Common myeloid progenitor, CD34-positive (primary cell): ENCODE measurements at regions not wholly inside any gene's neighbourhood (a gene's known extent, or its start where the extent isn't known, plus 50 kb on each side); places are given as distances from the start of the nearest gene placed in this dataset.

Experiments used
- CTCF ChIA-PET: fragments of 350-600 bp; sonication (Branson Sonifier 250); formaldehyde crosslinking; loops from one replicate; lab custom pipeline; 2021; ENCODE audit warnings: antibody characterized with exemption; lab: Charles Lee
- POLR2A ChIA-PET: fragments of 350-600 bp; sonication (Branson Sonifier 250); formaldehyde crosslinking; loops from one replicate; lab custom pipeline; 2021; ENCODE audit warnings: antibody characterized with exemption; lab: Charles Lee
- DNase-seq, 3 donors: peaks; one replicate each; pipeline versions ENCODE4 v3.0.0 to v3.0.0-alpha.2; 2013
- H3K27ac ChIP-seq, 2 experiments: 1 replicate in 1 of 2; 2 replicates in 1 of 2; pipeline ENCODE4 v1.7.0; 2013; ENCODE audit warnings: inconsistent platforms in 2 of 2, low read length in 2 of 2, mild to moderate bottlenecking in 2 of 2, low read depth in 1 of 2, moderate library complexity in 1 of 2; ENCODE audit not compliant: severe bottlenecking in 2 of 2, insufficient read depth in 1 of 2, poor library complexity in 1 of 2
- H3K27me3 ChIP-seq, 5 experiments: replicated peaks in 2 of 5; 1 replicate in 3 of 5; 2 replicates in 2 of 5; pipeline versions ENCODE4 v1.6.1 to v1.7.0; 2013; ENCODE audit warnings: low read length in 4 of 5, mild to moderate bottlenecking in 2 of 5, moderate library complexity in 2 of 5, inconsistent platforms in 1 of 5; ENCODE audit not compliant: insufficient read depth in 5 of 5, control insufficient read depth in 4 of 5
- H3K36me3 ChIP-seq, 4 experiments: 1 replicate in 2 of 4; 2 replicates in 2 of 4; pipeline versions ENCODE4 v1.6.1 to v1.7.0; 2013; ENCODE audit warnings: low read length in 3 of 4, control low read depth in 1 of 4, mild to moderate bottlenecking in 1 of 4; ENCODE audit not compliant: control insufficient read depth in 4 of 4, insufficient read depth in 4 of 4
- H3K4me1 ChIP-seq, 4 experiments: 1 replicate in 3 of 4; 2 replicates in 1 of 4; pipeline versions ENCODE4 v1.6.1 to v1.7.1; 2013; ENCODE audit warnings: low read length in 3 of 4, mild to moderate bottlenecking in 3 of 4, control low read depth in 1 of 4, inconsistent platforms in 1 of 4, moderate library complexity in 1 of 4; ENCODE audit not compliant: control insufficient read depth in 4 of 4, insufficient read depth in 4 of 4; ENCODE audit errors: control extremely low read depth in 1 of 4
- H3K4me3 ChIP-seq, 7 experiments: 1 replicate in 4 of 7; 2 replicates in 3 of 7; pipeline versions ENCODE4 v1.5.1 to v1.7.0; 2013; ENCODE audit warnings: mild to moderate bottlenecking in 7 of 7, low read length in 6 of 7, moderate library complexity in 6 of 7, inconsistent platforms in 2 of 7, low read depth in 2 of 7, control low read depth in 1 of 7; ENCODE audit not compliant: insufficient read depth in 4 of 7, control insufficient read depth in 1 of 7; ENCODE audit errors: extremely low read depth in 1 of 7
- H3K9me3 ChIP-seq, 5 experiments: 1 replicate in 4 of 5; 2 replicates in 1 of 5; pipeline versions ENCODE4 v1.6.1 to v1.7.1; 2013; ENCODE audit warnings: low read length in 4 of 5, mild to moderate bottlenecking in 2 of 5, inconsistent platforms in 1 of 5, low read depth in 1 of 5, moderate library complexity in 1 of 5; ENCODE audit not compliant: control insufficient read depth in 4 of 5, insufficient read depth in 2 of 5; ENCODE audit errors: control extremely low read depth in 1 of 5
- whole genome bisulfite sequencing: methylation state at CpG from one replicate; pipeline ENCODE4 v1.1.5; 2013; ENCODE audit not compliant: insufficient coverage; 5-methylcytosine and 5-hydroxymethylcytosine counted together

DNA sequence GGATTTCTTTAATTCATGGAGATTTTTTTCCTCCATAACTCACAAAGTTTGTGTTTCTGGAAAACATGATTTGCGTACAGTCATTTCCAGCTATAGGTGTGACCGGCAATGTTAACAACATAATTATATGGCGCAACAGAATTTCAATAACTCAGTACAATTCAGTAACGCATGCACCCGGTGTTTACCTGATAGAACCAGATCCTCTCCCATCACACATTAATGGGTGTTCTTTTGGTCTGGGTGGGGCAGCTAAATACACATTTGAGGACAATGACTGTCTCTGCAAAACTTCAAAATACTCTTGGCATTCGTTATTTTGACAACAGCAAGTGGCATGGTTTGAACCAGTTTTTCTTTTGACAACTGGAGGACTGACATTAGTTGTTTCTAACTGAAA, 102.3 kb downstream of the KLF6 start:
- H3K36me3 ChIP-seq, result no peaks in the 10 kb centered on the region
- WGBS, result 100% methylated on average over 5 of the region's 6 CpGs
- H3K27me3 ChIP-seq, result no peaks in the 10 kb centered on the region
- no peak for DNase-seq
- no peak overlapping the region for H3K4me3 ChIP-seq
- POLR2A ChIA-PET, result no interaction called here
- H3K9me3 ChIP-seq, result no peaks in the 10 kb centered on the region
- H3K27ac ChIP-seq, result no peak overlapping the region
- CTCF ChIA-PET, result no interaction called here
- no peaks in the 10 kb centered on the region for H3K4me1 ChIP-seq

DNA sequence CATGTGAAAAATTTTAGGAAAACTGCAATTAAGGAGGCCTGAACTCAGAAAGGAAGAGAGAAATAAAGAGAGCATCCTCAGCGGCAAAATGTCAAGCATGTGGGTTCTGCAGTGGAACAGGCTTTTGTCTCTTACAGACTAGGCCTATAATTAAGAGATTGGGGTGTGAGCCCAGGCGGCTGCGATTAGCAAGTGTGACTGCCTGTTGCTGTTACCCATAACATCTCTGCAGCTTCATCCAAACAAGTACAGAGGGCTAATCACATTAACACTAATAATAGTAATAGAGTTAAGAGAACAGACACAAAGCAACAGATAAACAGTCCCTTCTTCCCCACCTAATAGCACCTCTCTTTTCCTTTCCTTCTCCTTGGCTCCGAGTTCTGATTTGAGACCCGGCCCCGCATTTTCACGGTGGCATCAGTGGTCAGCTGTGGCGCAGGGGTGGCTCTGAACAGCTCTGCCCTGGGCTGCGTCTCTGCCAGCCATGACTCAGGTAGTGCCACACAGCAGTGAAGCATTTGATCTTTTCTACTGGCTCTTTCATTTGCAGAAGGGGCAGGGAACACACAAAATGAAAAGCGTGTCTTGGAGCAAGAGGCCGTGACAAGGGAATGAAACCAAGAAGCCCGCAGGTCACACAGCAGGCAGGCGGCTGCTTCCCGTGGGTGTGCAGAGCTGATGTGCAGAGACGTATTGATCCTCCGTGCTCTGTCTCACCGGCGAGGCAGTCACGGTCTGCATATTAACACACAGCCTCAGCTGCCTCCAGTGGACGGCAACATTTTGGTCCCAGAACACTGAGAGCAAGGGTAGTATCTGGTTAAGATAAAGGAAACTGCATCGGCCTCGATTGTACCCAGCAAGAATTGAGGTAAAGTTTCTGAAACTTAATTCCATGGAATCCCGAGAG, 103.1 kb downstream of the KLF6 start:
- POLR2A ChIA-PET, result no interaction called here
- Histone ChIP-seq H3K4me3 (no peak overlapping the region), H3K27ac (no peak overlapping the region), H3K9me3 (no peaks in the 10 kb centered on the region), H3K36me3 (no peaks in the 10 kb centered on the region), H3K4me1 (no peaks in the 10 kb centered on the region), H3K27me3 (no peaks in the 10 kb centered on the region)
- WGBS, result 97% methylated on average over 23 of the region's 23 CpGs
- CTCF ChIA-PET, result no interaction called here
- no peak for DNase-seq

DNA sequence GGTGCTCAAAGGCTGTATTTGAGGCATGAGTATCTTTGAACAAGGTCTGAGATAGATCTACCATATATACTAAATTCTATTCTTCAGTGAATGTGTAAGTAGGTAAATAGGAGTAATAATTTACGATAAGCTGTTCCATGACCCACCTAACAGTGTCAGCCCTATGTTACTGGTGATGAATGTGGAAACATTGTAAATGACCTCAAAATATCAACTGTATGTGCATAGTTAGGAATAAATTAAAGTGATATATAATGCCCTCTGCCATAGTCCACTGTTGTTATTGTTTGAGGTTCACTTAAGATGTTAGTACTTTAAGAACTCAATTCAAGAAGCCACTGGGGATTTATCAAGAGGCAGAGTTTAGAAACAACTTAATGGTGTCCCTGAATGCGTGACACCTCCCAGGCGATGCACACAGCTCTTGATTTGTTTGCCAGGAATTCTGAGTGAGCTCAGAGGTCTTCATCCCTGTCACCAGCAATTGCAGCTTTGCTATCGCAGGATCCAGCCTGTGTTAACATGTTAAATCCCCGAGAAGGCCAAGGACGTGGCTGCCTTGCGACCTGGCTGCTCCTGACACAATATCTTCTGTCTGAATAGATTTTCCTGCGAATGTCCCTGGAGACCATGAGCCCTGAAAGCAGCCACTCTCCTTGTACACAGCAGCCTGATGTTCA, 104.9 kb downstream of the KLF6 start:
- CTCF ChIA-PET, result no interaction called here
- no peaks in the 10 kb centered on the region for H3K9me3 ChIP-seq
- no peak for DNase-seq
- H3K4me3 ChIP-seq, result no peak overlapping the region
- 96% methylated on average over 7 of the region's 8 CpGs for WGBS
- POLR2A ChIA-PET, result interaction anchor here (0.7 kb wide), 1 partner anchor 56 kb away, joined by 3 read pairs; no protein-coding TSS in a partner anchor
- no peaks in the 10 kb centered on the region for H3K36me3 ChIP-seq
- H3K27me3 ChIP-seq, result no peaks in the 10 kb centered on the region
- H3K27ac ChIP-seq, result no peak overlapping the region
- no peaks in the 10 kb centered on the region for H3K4me1 ChIP-seq

DNA sequence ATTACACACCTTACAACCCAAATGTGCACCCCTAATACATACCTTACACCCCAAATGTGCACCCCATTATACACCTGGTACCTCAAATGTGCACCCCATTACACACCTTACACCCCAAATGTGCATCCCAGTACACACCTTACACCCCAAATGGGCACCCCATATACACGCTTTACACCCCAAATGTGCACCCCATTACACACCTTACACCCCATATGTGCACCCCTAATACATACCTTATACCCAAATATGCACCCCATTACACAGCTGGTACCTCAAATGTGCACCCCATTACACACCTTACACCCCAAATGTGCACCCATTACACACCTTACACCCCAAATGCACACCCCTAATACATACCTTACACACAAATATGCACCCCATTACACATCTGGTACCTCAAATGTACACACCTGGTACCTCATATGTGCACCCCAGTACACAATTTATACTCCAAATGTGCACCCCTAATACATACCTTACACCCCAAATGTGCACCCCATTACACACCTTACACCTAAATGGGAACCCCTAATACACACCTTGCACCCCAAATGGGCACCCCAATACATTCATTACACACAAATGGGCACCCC, 106.3 kb downstream of the KLF6 start:
- CTCF ChIA-PET, result no interaction called here
- H3K36me3 ChIP-seq, result no peaks in the 10 kb centered on the region
- no peak overlapping the region for H3K4me3 ChIP-seq
- H3K27me3 ChIP-seq, result no peaks in the 10 kb centered on the region
- no peaks in the 10 kb centered on the region for H3K4me1 ChIP-seq
- 100% methylated on average over 1 of the region's 1 CpG for WGBS
- no peak overlapping the region for H3K27ac ChIP-seq
- DNase-seq, result no peak
- POLR2A ChIA-PET, result no interaction called here
- H3K9me3 ChIP-seq, result no peaks in the 10 kb centered on the region

DNA sequence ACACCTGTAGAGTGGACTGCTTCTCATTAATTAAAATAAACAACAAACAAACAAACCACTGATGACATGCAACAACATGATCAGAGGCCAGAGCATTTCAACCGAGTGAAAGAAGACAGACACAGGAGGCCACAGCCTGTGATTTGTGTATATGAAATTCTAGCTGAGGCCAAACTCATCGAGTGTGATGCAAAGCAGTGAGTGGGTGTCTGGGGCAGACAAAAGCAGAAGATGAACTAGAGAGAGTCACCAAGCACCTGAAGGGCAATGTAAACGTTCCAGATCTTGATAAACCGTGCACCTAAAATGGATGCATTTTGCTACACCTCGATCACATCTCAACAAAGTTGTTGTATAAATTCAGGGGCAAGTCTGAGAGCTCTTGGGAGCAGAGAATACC, 108.4 kb downstream of the KLF6 start:
- ChIA-PET POLR2A (no interaction called here), CTCF (interaction anchor here (0.9 kb wide), 1 partner anchor 95 kb away, joined by 3 read pairs; no protein-coding TSS in a partner anchor)
- 91% methylated on average over 4 of the region's 5 CpGs for WGBS
- no peaks in the 10 kb centered on the region for H3K4me1 ChIP-seq
- no peak overlapping the region for H3K4me3 ChIP-seq
- no peaks in the 10 kb centered on the region for H3K27me3 ChIP-seq
- no peak for DNase-seq
- H3K9me3 ChIP-seq, result no peaks in the 10 kb centered on the region
- no peaks in the 10 kb centered on the region for H3K36me3 ChIP-seq
- H3K27ac ChIP-seq, result no peak overlapping the region

DNA sequence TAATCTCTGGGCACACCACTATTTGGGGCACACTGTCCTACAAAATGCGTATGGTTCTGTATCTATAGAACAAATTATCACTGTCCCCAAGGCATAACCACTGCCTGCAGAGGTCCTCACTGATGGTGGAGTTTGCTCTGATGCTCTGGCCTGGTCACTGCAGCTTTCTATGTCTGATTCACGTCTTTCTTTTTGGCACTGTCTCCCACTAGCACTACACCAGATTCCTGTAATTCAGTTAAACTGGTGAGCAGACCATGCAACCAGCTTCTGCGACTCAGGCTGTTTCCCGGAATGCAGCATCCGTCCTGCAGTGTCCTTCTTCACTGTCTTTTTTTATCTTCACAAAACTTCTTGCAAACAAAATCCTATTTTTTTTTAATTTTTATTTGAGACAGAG, 112.8 kb downstream of the KLF6 start:
- WGBS, result 94% methylated on average over 5 of the region's 5 CpGs
- H3K9me3 ChIP-seq, result no peaks in the 10 kb centered on the region
- H3K4me3 ChIP-seq, result no peak overlapping the region
- H3K27me3 ChIP-seq, result peaks cover 0 to 2% (median 0%) of the 10 kb centered on the region in 5 experiments
- CTCF ChIA-PET, result no interaction called here
- no peak overlapping the region for H3K27ac ChIP-seq
- H3K36me3 ChIP-seq, result no peaks in the 10 kb centered on the region
- no peak for DNase-seq
- H3K4me1 ChIP-seq, result peaks cover 13 to 18% (median 15%) of the 10 kb centered on the region in 4 experiments
- POLR2A ChIA-PET, result no interaction called here
